ENCODE measurements at regions not wholly inside any gene's neighbourhood (a gene's known extent, or its start where the extent isn't known, plus 50 kb on each side); places are given as distances from the start of the nearest gene placed in this dataset.
A peak's percentile ranks its signal among the peaks of the same experiment; 100 is the strongest.

DNA sequence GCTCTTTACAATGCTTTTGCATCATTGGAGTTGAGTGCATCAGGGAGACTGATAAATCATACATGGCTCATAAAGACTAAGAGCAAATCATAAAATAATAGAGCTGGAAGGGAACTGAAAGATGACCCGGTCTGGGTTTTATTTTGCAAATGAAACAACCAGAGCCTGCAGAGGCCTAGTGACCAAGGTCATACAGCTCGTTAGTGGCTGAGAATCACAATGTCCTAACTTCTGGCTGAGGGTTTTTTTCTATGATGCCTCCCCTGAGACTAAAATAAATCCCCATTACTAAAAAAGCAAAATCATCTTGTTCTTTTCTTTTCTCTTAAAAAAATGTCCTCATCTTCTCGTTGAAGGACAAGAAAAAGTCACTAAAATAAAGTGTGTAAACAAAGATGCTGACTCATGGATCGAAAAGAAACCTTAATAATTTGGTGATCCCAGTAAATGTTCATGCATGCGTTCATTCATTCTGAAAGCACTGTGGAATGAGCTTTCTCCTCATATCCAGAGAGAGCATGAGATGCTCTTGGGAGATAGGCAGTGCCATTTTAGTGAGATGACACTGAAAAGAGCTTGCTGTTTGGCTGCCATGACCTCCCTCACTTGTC lies 107.8 kb upstream of the PHYHIPL start (continued):
- TF ChIP-seq MTA3 (IDR thresholded peaks at IDR 0.05; ENCODE audit: borderline replicate concordance, low read length) (no peak), RAD51 (IDR thresholded peaks at IDR 0.05) (no peak), JUNB (IDR thresholded peaks at IDR 0.05) (0 out of 2 replicates have a peak, but pooled peaks have one; percentile 11), STAT3 (IDR thresholded peaks at IDR 0.05; ENCODE audit: low read depth, low read length) (no peak), RFX5 (IDR thresholded peaks at IDR 0.05; ENCODE audit: low read depth, low read length) (no peak), NFXL1 (IDR thresholded peaks at IDR 0.05; ENCODE audit: borderline replicate concordance) (no peak), RUNX3 (IDR thresholded peaks at IDR 0.05; ENCODE audit: low read length) (peak; percentile 42; the same call in 1 of the 2 replicates), SIN3A (IDR thresholded peaks at IDR 0.05; ENCODE audit: low read depth, low read length) (no peak), FOXM1 (IDR thresholded peaks at IDR 0.05; ENCODE audit: low read depth, low read length) (no peak), CBX5 (IDR thresholded peaks at IDR 0.05; ENCODE audit: low read depth) (no peak), NFIC (IDR thresholded peaks at IDR 0.05; ENCODE audit: low read depth, low read length) (peak; percentile 25; the same call in 1 of the 2 replicates), TAF1 (IDR thresholded peaks at IDR 0.05; ENCODE audit: borderline replicate concordance, low read depth, low read length) (no peak), STAT1 (conservative IDR thresholded peaks at IDR 0.05) (no peak), SUZ12 (IDR thresholded peaks at IDR 0.05; ENCODE audit: unreplicated experiment) (no peak), NFYA (IDR thresholded peaks at IDR 0.05; ENCODE audit: borderline replicate concordance, low read depth, low read length) (no peak), ZBED1 (IDR thresholded peaks at IDR 0.05; ENCODE audit: borderline replicate concordance) (no peak), EZH2 (IDR thresholded peaks at IDR 0.05; ENCODE audit: borderline replicate concordance, control insufficient read depth, low read depth, low read length) (no peak), NRF1 (conservative IDR thresholded peaks at IDR 0.05; ENCODE audit: low read depth, low read length) (no peak), ZSCAN29 (IDR thresholded peaks at IDR 0.05) (no peak)
- TF ChIP-seq, protein P1, sequence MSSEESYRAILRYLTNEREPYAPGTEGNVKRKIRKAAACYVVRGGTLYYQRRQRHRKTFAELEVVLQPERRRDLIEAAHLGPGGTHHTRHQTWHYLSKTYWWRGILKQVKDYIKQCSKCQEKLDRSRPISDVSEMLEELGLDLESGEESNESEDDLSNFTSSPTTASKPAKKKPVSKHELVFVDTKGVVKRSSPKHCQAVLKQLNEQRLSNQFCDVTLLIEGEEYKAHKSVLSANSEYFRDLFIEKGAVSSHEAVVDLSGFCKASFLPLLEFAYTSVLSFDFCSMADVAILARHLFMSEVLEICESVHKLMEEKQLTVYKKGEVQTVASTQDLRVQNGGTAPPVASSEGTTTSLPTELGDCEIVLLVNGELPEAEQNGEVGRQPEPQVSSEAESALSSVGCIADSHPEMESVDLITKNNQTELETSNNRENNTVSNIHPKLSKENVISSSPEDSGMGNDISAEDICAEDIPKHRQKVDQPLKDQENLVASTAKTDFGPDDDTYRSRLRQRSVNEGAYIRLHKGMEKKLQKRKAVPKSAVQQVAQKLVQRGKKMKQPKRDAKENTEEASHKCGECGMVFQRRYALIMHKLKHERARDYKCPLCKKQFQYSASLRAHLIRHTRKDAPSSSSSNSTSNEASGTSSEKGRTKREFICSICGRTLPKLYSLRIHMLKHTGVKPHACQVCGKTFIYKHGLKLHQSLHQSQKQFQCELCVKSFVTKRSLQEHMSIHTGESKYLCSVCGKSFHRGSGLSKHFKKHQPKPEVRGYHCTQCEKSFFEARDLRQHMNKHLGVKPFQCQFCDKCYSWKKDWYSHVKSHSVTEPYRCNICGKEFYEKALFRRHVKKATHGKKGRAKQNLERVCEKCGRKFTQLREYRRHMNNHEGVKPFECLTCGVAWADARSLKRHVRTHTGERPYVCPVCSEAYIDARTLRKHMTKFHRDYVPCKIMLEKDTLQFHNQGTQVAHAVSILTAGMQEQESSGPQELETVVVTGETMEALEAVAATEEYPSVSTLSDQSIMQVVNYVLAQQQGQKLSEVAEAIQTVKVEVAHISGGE (CRISPR knock-in tag; IDR thresholded peaks at IDR 0.05): no peak
- TF ChIP-seq, protein P2, sequence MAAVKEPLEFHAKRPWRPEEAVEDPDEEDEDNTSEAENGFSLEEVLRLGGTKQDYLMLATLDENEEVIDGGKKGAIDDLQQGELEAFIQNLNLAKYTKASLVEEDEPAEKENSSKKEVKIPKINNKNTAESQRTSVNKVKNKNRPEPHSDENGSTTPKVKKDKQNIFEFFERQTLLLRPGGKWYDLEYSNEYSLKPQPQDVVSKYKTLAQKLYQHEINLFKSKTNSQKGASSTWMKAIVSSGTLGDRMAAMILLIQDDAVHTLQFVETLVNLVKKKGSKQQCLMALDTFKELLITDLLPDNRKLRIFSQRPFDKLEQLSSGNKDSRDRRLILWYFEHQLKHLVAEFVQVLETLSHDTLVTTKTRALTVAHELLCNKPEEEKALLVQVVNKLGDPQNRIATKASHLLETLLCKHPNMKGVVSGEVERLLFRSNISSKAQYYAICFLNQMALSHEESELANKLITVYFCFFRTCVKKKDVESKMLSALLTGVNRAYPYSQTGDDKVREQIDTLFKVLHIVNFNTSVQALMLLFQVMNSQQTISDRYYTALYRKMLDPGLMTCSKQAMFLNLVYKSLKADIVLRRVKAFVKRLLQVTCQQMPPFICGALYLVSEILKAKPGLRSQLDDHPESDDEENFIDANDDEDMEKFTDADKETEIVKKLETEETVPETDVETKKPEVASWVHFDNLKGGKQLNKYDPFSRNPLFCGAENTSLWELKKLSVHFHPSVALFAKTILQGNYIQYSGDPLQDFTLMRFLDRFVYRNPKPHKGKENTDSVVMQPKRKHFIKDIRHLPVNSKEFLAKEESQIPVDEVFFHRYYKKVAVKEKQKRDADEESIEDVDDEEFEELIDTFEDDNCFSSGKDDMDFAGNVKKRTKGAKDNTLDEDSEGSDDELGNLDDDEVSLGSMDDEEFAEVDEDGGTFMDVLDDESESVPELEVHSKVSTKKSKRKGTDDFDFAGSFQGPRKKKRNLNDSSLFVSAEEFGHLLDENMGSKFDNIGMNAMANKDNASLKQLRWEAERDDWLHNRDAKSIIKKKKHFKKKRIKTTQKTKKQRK (IDR thresholded peaks at IDR 0.05; ENCODE audit: low read depth, low read length): no peak
- TF ChIP-seq, protein P3, sequence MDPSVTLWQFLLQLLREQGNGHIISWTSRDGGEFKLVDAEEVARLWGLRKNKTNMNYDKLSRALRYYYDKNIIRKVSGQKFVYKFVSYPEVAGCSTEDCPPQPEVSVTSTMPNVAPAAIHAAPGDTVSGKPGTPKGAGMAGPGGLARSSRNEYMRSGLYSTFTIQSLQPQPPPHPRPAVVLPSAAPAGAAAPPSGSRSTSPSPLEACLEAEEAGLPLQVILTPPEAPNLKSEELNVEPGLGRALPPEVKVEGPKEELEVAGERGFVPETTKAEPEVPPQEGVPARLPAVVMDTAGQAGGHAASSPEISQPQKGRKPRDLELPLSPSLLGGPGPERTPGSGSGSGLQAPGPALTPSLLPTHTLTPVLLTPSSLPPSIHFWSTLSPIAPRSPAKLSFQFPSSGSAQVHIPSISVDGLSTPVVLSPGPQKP (IDR thresholded peaks at IDR 0.05; ENCODE audit: low read depth, low read length): no peak
- TF ChIP-seq, protein P4, sequence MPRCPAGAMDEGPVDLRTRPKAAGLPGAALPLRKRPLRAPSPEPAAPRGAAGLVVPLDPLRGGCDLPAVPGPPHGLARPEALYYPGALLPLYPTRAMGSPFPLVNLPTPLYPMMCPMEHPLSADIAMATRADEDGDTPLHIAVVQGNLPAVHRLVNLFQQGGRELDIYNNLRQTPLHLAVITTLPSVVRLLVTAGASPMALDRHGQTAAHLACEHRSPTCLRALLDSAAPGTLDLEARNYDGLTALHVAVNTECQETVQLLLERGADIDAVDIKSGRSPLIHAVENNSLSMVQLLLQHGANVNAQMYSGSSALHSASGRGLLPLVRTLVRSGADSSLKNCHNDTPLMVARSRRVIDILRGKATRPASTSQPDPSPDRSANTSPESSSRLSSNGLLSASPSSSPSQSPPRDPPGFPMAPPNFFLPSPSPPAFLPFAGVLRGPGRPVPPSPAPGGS (IDR thresholded peaks at IDR 0.05; ENCODE audit: borderline replicate concordance, insufficient read depth, low read depth, low read length, poor library complexity, severe bottlenecking): no peak

Data from GM12878 (cell line).